ENCODE measurements at regions not wholly inside any gene's neighbourhood (a gene's known extent, or its start where the extent isn't known, plus 50 kb on each side); places are given as distances from the start of the nearest gene placed in this dataset.

DNA sequence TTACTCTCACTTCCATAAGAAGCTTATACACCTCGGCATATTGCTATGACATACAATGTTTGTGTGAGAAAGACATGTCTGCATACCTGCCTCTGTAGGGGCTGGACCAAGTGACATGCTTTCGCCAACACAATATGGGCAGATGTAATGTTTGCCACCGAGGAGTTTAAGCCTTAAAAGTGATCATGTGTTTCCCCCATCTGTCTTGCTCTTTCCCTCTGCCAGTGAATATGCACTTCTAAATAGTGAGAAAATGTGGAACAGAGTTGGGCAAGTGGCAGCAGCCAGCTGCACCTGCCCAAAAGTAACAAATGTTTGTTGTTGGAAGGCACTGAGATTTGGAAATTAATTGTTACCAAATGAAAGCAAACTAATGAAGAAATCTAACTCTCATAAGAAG lies 274.8 kb upstream of the BTBD3 start:
- Histone ChIP-seq H3K36me3 (replicated peaks; ENCODE audit: low read depth, low read length) (no peaks in the 10 kb centered on the region), H3K4me1 (ENCODE audit: low read length) (no peaks in the 10 kb centered on the region), H3K27me3 (ENCODE audit: low read depth, low read length) (no peaks in the 10 kb centered on the region), H3K27ac (ENCODE audit: low read length) (no peak overlapping the region), H2AFZ (ENCODE audit: low read depth, low read length) (no peak overlapping the region), H3K79me2 (ENCODE audit: low read length) (no peaks in the 10 kb centered on the region), H3K9ac (ENCODE audit: low read length) (no peak overlapping the region), H3K4me2 (ENCODE audit: low read length) (no peak overlapping the region), H4K20me1 (ENCODE audit: insufficient read depth, low read length) (no peaks in the 10 kb centered on the region), H3K9me3 (ENCODE audit: insufficient read depth, low read length) (peaks cover 8% of the 10 kb centered on the region; the same call in 1 of the 2 replicates), H3K4me3 (ENCODE audit: low read length) (no peak overlapping the region)
- TF ChIP-seq EZH2phosphoT487 (IDR thresholded peaks at IDR 0.05; ENCODE audit: low read depth) = no peak
- TF ChIP-seq, protein P1, sequence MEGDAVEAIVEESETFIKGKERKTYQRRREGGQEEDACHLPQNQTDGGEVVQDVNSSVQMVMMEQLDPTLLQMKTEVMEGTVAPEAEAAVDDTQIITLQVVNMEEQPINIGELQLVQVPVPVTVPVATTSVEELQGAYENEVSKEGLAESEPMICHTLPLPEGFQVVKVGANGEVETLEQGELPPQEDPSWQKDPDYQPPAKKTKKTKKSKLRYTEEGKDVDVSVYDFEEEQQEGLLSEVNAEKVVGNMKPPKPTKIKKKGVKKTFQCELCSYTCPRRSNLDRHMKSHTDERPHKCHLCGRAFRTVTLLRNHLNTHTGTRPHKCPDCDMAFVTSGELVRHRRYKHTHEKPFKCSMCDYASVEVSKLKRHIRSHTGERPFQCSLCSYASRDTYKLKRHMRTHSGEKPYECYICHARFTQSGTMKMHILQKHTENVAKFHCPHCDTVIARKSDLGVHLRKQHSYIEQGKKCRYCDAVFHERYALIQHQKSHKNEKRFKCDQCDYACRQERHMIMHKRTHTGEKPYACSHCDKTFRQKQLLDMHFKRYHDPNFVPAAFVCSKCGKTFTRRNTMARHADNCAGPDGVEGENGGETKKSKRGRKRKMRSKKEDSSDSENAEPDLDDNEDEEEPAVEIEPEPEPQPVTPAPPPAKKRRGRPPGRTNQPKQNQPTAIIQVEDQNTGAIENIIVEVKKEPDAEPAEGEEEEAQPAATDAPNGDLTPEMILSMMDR (IDR thresholded peaks at IDR 0.05; ENCODE audit: low read depth, low read length) = no peak

DNA sequence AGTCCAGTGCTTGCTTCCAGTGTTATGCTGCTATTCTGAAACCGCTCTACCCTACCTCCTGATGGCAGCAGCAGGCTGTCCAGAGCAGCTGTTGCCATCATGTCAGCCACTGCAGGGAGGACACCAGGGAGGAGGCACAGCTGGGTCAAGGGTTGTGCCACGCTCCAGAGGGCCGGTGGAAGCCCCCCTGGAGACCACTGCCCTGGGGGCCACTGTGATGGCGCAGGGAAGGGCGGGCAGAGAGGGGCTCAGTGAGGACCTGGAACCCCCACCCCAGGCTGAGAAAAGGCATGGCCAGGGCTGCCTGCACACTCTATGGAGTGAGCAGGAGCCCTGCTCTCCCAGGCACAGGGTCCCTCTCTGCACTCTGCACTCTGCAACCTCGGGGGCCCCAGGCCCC lies 271.3 kb upstream of the BTBD3 start:
- no peak overlapping the region for H3K4me2 ChIP-seq (ENCODE audit: low read length)
- TF ChIP-seq, protein P1 (IDR thresholded peaks at IDR 0.05; ENCODE audit: low read depth, low read length) = no peak
- TF ChIP-seq EZH2phosphoT487 (IDR thresholded peaks at IDR 0.05; ENCODE audit: low read depth) = no peak

DNA sequence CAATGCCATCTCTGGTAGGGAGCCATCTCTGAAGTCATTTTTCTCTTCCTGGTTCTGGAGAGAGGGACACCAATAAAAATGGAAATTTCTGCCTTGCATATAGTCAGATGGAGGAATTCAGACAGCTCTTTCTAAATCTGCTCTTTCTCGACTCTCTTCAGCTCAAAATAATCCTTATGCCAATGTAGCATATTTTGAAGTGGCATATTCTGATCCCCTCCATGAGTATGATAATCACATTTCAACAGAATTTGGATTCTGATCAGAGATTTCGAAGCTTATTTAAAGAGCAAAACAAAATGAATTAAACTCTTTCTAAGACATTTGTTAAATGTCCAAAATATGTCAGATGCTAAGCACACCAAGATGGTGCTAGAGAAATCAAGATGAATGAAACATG lies 267.1 kb upstream of the BTBD3 start:
- no peaks in the 10 kb centered on the region for H4K20me1 ChIP-seq (ENCODE audit: insufficient read depth, low read length)
- no peak overlapping the region for H3K27ac ChIP-seq (ENCODE audit: low read length)
- no peak overlapping the region for H2AFZ ChIP-seq (ENCODE audit: low read depth, low read length)
- H3K4me2 ChIP-seq (ENCODE audit: low read length) = no peak overlapping the region
- no peaks in the 10 kb centered on the region for H3K4me1 ChIP-seq (ENCODE audit: low read length)
- H3K79me2 ChIP-seq (ENCODE audit: low read length) = no peaks in the 10 kb centered on the region
- H3K9ac ChIP-seq (ENCODE audit: low read length) = no peak overlapping the region
- no peak overlapping the region for H3K4me3 ChIP-seq (ENCODE audit: low read length)
- H3K27me3 ChIP-seq (ENCODE audit: low read depth, low read length) = no peaks in the 10 kb centered on the region
- TF ChIP-seq EZH2phosphoT487 (IDR thresholded peaks at IDR 0.05; ENCODE audit: low read depth) = no peak
- TF ChIP-seq, protein P1 (IDR thresholded peaks at IDR 0.05; ENCODE audit: low read depth, low read length) = no peak
- peaks cover 8% of the 10 kb centered on the region; the same call in 1 of the 2 replicates for H3K9me3 ChIP-seq (ENCODE audit: insufficient read depth, low read length)
- H3K36me3 ChIP-seq (replicated peaks; ENCODE audit: low read depth, low read length) = no peaks in the 10 kb centered on the region

More for the DNA sequence above, 271.3 kb upstream of the BTBD3 start:
- Histone ChIP-seq H3K79me2 (ENCODE audit: low read length) (no peaks in the 10 kb centered on the region), H3K4me1 (ENCODE audit: low read length) (no peaks in the 10 kb centered on the region), H3K9ac (ENCODE audit: low read length) (no peak overlapping the region), H3K4me3 (ENCODE audit: low read length) (no peak overlapping the region), H3K27me3 (ENCODE audit: low read depth, low read length) (no peaks in the 10 kb centered on the region), H2AFZ (ENCODE audit: low read depth, low read length) (no peak overlapping the region), H3K27ac (ENCODE audit: low read length) (no peak overlapping the region), H3K9me3 (ENCODE audit: insufficient read depth, low read length) (peaks cover 8% of the 10 kb centered on the region; the same call in 1 of the 2 replicates), H4K20me1 (ENCODE audit: insufficient read depth, low read length) (no peaks in the 10 kb centered on the region), H3K36me3 (replicated peaks; ENCODE audit: low read depth, low read length) (no peaks in the 10 kb centered on the region)

DNA sequence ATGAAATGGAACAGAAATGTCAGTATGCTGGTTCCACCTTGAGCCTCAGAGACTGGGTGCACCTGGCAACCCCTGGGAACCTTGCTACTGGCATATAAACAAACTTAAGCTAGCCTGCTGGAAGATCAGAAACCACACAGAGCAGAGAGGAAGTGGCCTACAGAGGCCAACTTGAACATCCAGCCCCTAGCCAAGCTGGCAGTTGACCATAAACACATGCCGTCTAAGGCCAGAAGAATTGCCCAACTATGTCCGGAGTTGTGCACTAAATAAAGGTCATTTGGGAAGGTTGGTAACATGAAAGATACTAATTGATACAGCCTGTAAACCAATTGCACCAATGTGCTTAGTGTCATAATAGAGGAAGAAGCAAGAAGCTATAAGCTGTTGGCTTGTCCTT lies 266.6 kb upstream of the BTBD3 start:
- no peaks in the 10 kb centered on the region for H3K79me2 ChIP-seq (ENCODE audit: low read length)
- H3K4me2 ChIP-seq (ENCODE audit: low read length) = no peak overlapping the region
- no peak overlapping the region for H3K9ac ChIP-seq (ENCODE audit: low read length)
- H3K9me3 ChIP-seq (ENCODE audit: insufficient read depth, low read length) = peaks cover 8% of the 10 kb centered on the region; the same call in 1 of the 2 replicates
- no peak overlapping the region for H3K27ac ChIP-seq (ENCODE audit: low read length)
- H3K36me3 ChIP-seq (replicated peaks; ENCODE audit: low read depth, low read length) = no peaks in the 10 kb centered on the region
- H2AFZ ChIP-seq (ENCODE audit: low read depth, low read length) = no peak overlapping the region
- no peaks in the 10 kb centered on the region for H4K20me1 ChIP-seq (ENCODE audit: insufficient read depth, low read length)
- TF ChIP-seq, protein P1 (IDR thresholded peaks at IDR 0.05; ENCODE audit: low read depth, low read length) = no peak
- no peak for TF ChIP-seq EZH2phosphoT487 (IDR thresholded peaks at IDR 0.05; ENCODE audit: low read depth)
- no peak overlapping the region for H3K4me3 ChIP-seq (ENCODE audit: low read length)
- H3K4me1 ChIP-seq (ENCODE audit: low read length) = no peaks in the 10 kb centered on the region
- H3K27me3 ChIP-seq (ENCODE audit: low read depth, low read length) = no peaks in the 10 kb centered on the region

Data from OCI-LY3 (cell line).